ENCODE measurements at regions not wholly inside any gene's neighbourhood (a gene's known extent, or its start where the extent isn't known, plus 50 kb on each side); places are given as distances from the start of the nearest gene placed in this dataset.
"Not testable (repeated sequence)": the region's sequence is repeated elsewhere in the genome, so short reads cannot be mapped to it uniquely, and the experiment has no call there.

DNA sequence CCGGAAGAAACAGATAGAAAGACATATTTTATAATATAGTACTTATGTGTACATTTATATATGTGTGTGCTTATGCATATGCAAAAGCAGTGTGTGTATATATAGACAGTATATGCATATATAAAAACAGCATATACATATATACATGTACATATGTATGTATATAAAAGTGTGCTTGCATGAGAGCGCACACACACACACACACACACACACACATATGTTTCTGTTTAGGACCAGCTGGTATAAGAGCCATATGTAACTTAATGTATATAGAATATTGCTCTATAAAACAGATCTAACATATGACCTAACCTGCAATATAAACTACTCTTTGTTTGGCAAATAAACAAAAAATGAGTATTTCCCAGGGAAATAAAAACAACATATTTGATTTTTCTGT lies 65.1 kb upstream of the CDH9 start:
- no peak for DNase-seq (ENCODE audit: extremely low read depth, low read depth)

DNA sequence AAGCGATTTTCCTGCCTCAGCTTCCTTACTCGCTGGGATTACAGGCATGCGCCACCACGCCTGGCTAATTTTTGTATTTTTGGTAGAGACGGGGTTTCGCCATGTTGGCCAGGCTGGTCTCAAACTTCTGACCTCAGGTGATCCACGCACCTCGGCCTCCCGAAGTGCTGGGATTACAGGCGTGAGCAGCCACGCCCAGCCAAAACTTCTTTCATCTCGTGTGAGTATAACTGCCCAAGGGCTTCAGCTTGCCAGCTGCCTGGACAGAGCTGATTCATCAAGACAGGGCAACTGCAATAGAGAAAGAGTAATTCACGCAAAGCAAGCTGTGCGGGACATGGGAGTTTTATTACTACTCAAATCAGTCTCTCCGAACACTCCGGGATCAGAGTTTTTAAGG lies 57.4 kb upstream of the CDH9 start:
- not testable (repeated sequence) for DNase-seq (ENCODE audit: extremely low read depth, low read depth)

DNA sequence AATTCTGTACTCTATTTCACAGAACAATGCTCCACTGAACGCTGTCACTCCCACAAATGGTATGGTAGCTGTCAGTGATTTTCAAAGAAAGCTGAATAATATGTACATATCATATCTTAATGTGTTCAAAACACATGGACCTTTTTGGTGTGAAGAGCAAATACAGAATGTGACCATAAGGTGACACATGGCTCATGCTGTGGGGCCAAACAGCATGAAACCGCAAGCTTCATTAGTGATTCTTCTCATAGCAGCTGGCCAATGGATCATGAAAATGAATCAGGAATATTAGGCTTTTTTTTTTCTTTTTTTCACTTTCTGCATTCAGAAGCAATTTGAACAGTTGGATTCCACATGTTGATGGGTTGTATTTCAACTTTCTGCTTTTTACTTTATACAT lies 54.9 kb upstream of the CDH9 start:
- DNase-seq (ENCODE audit: extremely low read depth, low read depth), result no peak

DNA sequence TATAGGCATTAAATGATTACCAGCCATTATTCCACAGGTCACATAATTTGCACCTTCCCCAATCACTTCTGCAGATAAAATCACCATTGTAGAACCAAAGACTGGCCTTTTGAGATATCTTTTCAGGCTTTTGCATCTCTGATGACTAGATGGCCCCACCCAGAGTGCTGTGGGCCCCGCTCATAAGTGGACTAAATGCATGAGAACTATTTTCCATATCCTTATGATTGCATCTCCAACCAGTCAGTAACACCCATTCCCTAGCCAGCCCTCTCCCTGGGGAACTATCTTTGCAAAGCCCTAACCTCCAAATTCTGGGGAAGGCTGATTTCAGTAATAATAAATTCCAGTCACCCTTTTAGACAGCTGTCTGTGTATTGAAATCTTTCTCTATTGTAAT lies 53.5 kb upstream of the CDH9 start:
- no peak for DNase-seq (ENCODE audit: extremely low read depth, low read depth)

DNA sequence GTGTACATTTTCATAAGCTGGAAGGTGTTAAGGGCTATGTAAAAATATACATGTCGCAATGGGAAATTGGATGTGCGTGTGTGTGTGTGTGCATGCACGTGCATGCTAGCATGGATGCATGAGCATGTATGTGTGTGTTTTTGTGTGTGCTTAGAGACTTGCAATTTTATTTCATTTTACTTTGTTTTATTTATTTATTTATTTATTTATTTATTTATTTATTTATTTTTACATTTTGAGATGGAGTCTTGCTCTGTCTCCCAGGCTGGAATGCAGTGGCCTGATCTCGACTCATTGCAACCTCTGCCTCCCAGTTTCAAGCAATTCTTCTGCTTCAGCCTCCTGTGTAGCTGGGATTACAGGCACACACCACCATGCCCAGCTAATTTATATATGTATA lies 50.4 kb upstream of the CDH9 start:
- DNase-seq (ENCODE audit: extremely low read depth, low read depth), result not testable (repeated sequence)

Small RNA genes lying in the stretch of these regions (small RNA-seq; reads per million reads assigned to genes)
- gene AC010385.1 (0 reads per million in 2 experiments), gene AC010385.3 (0 reads per million in 2 experiments), gene AC026421.1 (0 reads per million in 2 experiments), gene AC114300.1 (0 reads per million in 2 experiments), gene LSP1P3 (0 reads per million in 2 experiments), gene RF00425 (0 to 0.18 reads per million in 2 experiments), gene RNU6-738P (0 to 0.02 reads per million in 2 experiments), gene RNU6-909P (0 reads per million in 2 experiments), gene UBL5P1 (0 reads per million in 2 experiments)

Measured in NCI-H460 (cell line).